ENCODE measurements at regions not wholly inside any gene's neighbourhood (a gene's known extent, or its start where the extent isn't known, plus 50 kb on each side); places are given as distances from the start of the nearest gene placed in this dataset.

DNA sequence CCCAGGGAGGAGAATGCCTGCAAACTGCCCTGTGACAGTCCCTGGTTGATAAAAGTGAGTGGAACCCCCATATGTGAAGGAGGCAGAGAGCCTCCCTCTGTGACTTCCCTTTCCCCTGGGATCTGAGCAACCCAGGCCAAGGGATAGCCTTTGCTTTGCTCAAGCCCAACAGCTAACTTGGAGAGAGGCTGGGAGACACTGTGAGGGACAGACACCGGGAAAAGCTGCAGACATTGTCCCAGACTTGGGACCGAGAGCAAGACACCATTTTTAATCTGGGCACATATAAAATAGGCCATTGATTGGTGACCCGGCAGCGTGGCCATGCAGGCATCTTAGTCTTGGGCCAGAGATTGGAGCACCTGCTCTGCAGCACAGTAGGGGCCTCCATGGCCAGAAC lies 96.1 kb upstream of the SALL3 start:
- Mint-ChIP-seq H3K27ac (no peak overlapping the region), H3K27me3 (peaks cover 7% of the 10 kb centered on the region), H3K4me1 (no peaks in the 10 kb centered on the region), H3K9me3 (ENCODE audit: low read depth) (peaks cover 24% of the 10 kb centered on the region), H3K4me3 (no peak overlapping the region), H3K36me3 (ENCODE audit: low read depth) (no peaks in the 10 kb centered on the region)
- CTCF ChIA-PET: interaction anchor here (0.6 kb wide), 1 partner anchor 8 kb away, joined by 3 read pairs; no protein-coding TSS in a partner anchor
- ATAC-seq (no peak), DNase-seq (no peak)
- intact Hi-C loops (cut with DNase I, micrococcal nuclease): no loop called here
- POLR2A ChIA-PET: no interaction called here

DNA sequence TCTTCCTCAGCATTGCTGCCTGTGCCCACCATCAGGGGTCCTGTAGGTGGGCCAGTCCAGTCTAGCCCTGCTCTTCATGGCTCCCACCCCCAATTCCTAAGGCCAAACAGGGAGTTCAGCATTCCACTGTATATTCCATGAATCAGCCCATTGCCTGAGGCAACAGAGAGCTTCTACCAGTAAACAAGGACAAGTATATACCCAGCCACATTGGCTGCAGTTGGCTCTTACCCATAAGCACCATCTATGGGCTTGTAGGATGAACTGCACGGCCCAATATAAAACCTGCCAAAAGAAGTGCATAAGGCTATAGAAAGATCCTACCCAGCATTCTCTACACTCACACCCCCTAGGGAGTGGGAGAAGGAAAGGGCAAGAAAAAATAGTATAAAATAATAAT lies 95.1 kb upstream of the SALL3 start:
- H3K4me3 Mint-ChIP-seq: no peak overlapping the region
- peaks cover 34% of the 10 kb centered on the region for H3K9me3 Mint-ChIP-seq (ENCODE audit: low read depth)
- POLR2A ChIA-PET: no interaction called here
- no peak overlapping the region for H3K27ac Mint-ChIP-seq
- H3K4me1 Mint-ChIP-seq: no peaks in the 10 kb centered on the region
- CTCF ChIA-PET: interaction anchor here (0.6 kb wide), 1 partner anchor 1689 kb away, joined by 3 read pairs; no protein-coding TSS in a partner anchor
- H3K27me3 Mint-ChIP-seq: peaks cover 5% of the 10 kb centered on the region
- peaks cover 3% of the 10 kb centered on the region for H3K36me3 Mint-ChIP-seq (ENCODE audit: low read depth)
- no peak for ATAC-seq
- intact Hi-C loops (cut with DNase I, micrococcal nuclease): no loop called here
- DNase-seq: no peak

DNA sequence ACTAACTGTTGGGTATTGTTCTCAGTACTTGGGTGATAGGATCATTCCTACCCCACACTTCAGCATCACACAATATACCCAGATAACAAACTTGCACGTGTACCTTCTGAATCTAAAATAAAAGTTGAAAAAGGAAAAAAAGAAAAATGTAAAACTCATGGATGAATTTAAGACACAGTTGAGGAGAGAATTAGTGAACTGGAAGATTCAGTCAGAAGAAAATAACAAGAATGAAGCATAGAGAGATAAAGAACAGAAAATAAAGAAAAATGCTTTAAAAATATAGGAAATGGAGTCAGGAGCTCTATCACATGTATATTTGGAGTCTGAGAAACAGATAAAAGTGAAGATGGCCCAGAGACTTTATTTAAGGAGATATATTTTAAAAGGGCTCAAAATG lies 90.4 kb upstream of the SALL3 start:
- DNase-seq: no peak
- Mint-ChIP-seq H3K4me3 (no peak overlapping the region), H3K27me3 (peaks cover 2% of the 10 kb centered on the region), H3K36me3 (ENCODE audit: low read depth) (peaks cover 3% of the 10 kb centered on the region), H3K9me3 (ENCODE audit: low read depth) (peaks cover 39% of the 10 kb centered on the region), H3K27ac (no peak overlapping the region), H3K4me1 (no peaks in the 10 kb centered on the region)
- intact Hi-C loops (cut with DNase I, micrococcal nuclease): no loop called here
- ChIA-PET POLR2A (no interaction called here), CTCF (interaction anchor here (0.6 kb wide), 1 partner anchor 133 kb away, joined by 3 read pairs; no protein-coding TSS in a partner anchor)
- ATAC-seq: no peak

DNA sequence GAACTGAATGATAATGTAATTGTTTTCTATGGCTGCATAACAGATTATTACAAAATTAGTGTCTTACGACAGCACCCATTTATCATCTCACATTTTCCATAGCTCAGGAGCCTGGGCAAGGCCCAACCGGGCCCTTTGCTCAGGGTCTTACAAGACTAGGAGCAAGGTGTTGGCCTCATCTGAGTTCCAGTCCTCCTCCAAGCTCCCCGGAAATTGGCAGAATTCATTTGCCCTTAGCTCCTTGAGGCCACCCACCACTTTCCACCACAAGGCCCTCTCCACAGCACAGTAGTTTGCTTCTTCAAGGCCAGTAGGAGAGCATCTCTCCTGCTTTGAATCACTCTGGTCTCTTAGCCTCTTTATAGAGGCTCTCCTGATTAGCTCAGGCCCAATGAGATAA lies 89.2 kb upstream of the SALL3 start:
- DNase-seq: no peak
- ATAC-seq: no peak
- ChIA-PET POLR2A (no interaction called here), CTCF (no interaction called here)
- H3K36me3 Mint-ChIP-seq (ENCODE audit: low read depth): peaks cover 3% of the 10 kb centered on the region
- intact Hi-C loops (cut with DNase I, micrococcal nuclease): no loop called here
- no peak overlapping the region for H3K27ac Mint-ChIP-seq
- no peaks in the 10 kb centered on the region for H3K27me3 Mint-ChIP-seq
- peaks cover 29% of the 10 kb centered on the region for H3K9me3 Mint-ChIP-seq (ENCODE audit: low read depth)
- H3K4me1 Mint-ChIP-seq: no peaks in the 10 kb centered on the region
- no peak overlapping the region for H3K4me3 Mint-ChIP-seq

DNA sequence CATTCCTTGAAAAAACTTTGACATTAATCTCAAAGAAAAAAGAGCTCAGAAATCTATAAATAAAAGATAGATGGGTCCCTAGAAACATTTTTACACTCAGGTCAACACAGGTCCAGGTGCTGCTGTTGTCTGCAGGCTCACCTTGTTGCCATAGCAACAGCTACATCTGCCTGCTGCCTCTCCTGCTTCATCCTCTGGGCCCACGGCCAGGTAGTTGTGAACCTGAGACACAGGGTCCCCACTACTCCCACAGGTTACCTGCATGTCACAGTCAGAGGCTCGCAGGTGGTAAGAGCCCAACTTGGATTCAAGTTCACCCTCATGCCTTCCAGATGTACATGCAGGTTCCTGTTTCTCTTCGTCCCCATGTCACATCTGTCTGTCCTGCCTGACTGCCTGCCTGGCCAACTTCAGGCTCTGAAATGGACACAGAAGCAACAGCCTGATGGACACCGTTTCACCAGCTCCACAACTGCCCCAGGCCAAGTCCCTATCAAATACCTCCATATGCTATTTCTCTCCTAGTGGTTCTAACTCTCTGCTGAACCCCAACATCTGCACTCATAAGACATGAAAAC lies 88.3 kb upstream of the SALL3 start:
- H3K4me3 Mint-ChIP-seq: no peak overlapping the region
- no peak overlapping the region for H3K27ac Mint-ChIP-seq
- H3K4me1 Mint-ChIP-seq: no peaks in the 10 kb centered on the region
- peaks cover 27% of the 10 kb centered on the region for H3K9me3 Mint-ChIP-seq (ENCODE audit: low read depth)
- DNase-seq (no peak), ATAC-seq (no peak)
- ChIA-PET POLR2A (no interaction called here), CTCF (no interaction called here)
- H3K27me3 Mint-ChIP-seq: no peaks in the 10 kb centered on the region
- intact Hi-C loops (cut with DNase I, micrococcal nuclease): no loop called here
- peaks cover 3% of the 10 kb centered on the region for H3K36me3 Mint-ChIP-seq (ENCODE audit: low read depth)

DNA sequence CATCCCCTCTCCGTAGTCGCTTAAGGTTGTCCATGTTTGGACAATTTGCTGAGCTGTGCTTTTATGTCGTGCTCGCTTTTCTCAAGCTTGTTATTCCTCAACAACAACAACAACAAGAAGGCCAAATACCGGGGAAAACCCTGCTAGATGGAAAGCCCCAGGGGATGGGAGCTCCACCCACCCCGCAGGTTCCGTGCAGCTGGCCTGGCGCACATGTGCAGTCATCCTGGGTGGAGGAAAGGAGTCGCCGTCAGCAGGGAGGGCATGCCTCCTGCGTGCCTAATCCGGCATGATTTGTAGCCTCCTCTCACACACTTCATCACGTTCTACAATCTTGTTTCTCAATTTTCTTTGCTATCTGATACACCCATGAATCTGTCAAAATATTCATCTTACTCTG lies 87.4 kb upstream of the SALL3 start:
- H3K27ac Mint-ChIP-seq: no peak overlapping the region
- intact Hi-C loops (cut with DNase I, micrococcal nuclease): no loop called here
- ATAC-seq: no peak
- ChIA-PET POLR2A (no interaction called here), CTCF (no interaction called here)
- no peaks in the 10 kb centered on the region for H3K4me1 Mint-ChIP-seq
- H3K27me3 Mint-ChIP-seq: no peaks in the 10 kb centered on the region
- H3K4me3 Mint-ChIP-seq: no peak overlapping the region
- DNase-seq: no peak
- H3K9me3 Mint-ChIP-seq (ENCODE audit: low read depth): peaks cover 19% of the 10 kb centered on the region
- H3K36me3 Mint-ChIP-seq (ENCODE audit: low read depth): peaks cover 3% of the 10 kb centered on the region

DNA sequence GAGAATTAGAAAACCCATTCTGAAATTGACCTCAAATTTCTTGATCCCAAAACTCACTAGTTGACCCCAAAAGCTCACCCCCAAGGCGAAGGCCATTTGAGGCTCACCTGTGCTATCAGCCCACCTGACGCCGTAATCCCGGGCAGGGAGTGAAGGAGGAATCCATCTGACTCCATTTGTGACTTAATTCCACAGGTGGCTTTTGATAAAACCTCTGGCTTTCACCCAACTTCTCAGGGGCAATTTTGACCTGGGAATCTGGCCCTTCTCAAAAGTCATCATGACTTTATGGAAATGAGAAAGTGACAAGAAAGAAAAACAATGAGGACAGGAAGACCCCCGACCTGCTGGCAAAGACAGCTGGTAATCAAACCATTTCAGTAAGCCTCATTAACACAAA lies 86.9 kb upstream of the SALL3 start:
- ATAC-seq (no peak), DNase-seq (no peak)
- Mint-ChIP-seq H3K27me3 (no peaks in the 10 kb centered on the region), H3K4me3 (no peak overlapping the region), H3K36me3 (ENCODE audit: low read depth) (peaks cover 3% of the 10 kb centered on the region), H3K4me1 (no peaks in the 10 kb centered on the region), H3K9me3 (ENCODE audit: low read depth) (peaks cover 16% of the 10 kb centered on the region), H3K27ac (no peak overlapping the region)
- ChIA-PET POLR2A (no interaction called here), CTCF (interaction anchor here (0.5 kb wide), 1 partner anchor 17 kb away, joined by 4 read pairs; no protein-coding TSS in a partner anchor)
- intact Hi-C loops (cut with DNase I, micrococcal nuclease): no loop called here

DNA sequence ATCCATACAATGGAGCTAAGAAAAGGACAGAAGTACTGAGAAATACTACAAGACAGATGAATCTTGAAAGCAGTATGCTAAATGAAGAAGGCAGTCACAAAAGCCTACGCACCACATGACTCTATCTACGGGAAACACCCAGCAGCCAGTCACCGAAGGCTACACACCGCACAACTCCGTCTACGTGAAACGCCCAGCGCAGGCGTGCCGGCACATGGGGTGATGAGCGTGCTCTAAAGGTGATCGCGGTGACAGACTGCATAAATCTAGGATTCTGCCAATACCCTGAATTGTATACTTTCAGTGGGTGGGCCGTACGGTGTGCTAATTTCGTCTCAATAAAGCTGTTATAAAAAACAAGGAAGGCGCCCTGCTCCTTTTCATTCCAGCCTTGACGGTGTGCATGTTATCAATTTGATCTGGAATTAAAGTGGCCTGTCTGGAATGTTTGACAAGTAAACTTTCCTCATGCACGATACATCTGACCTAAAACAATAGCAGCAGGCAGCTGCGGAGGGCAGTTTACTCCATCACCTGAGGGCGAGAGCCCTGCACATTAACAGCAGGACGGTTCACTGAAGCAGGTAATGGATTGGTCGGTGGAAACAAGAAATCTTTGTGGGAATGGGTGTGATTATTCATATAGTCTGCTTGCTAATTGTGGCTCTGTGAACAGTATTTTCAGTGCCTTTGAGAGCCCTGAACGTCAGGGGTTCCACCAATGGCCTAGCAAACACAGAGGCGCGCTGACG lies 86.2 kb upstream of the SALL3 start:
- ChIA-PET POLR2A (no interaction called here), CTCF (interaction anchor here (0.5 kb wide), 1 partner anchor 18 kb away, joined by 4 read pairs; no protein-coding TSS in a partner anchor)
- DNase-seq (no peak), ATAC-seq (no peak)
- Mint-ChIP-seq H3K4me1 (no peaks in the 10 kb centered on the region), H3K27ac (no peak overlapping the region), H3K9me3 (ENCODE audit: low read depth) (peaks cover 14% of the 10 kb centered on the region), H3K36me3 (ENCODE audit: low read depth) (peaks cover 3% of the 10 kb centered on the region), H3K4me3 (no peak overlapping the region), H3K27me3 (no peaks in the 10 kb centered on the region)
- intact Hi-C loops (cut with DNase I, micrococcal nuclease): no loop called here

DNA sequence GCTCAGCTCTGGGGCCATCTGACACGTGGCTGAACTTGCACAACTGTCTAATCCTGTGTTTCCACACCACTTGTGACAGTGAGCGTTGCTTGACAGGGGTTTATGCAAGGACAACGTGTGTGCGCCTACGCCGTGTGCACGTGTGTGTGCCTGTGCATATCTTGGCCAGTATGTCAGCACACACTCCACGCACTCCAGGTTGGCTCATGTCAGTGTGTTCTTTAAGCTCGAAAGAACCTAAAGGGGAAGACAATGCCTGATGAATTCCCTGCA lies 85.6 kb upstream of the SALL3 start:
- no peaks in the 10 kb centered on the region for H3K4me1 Mint-ChIP-seq
- peaks cover 3% of the 10 kb centered on the region for H3K36me3 Mint-ChIP-seq (ENCODE audit: low read depth)
- intact Hi-C loops (cut with DNase I, micrococcal nuclease): no loop called here
- ChIA-PET CTCF (no interaction called here), POLR2A (no interaction called here)
- ATAC-seq: no peak
- no peaks in the 10 kb centered on the region for H3K27me3 Mint-ChIP-seq
- H3K27ac Mint-ChIP-seq: no peak overlapping the region
- no peak overlapping the region for H3K4me3 Mint-ChIP-seq
- H3K9me3 Mint-ChIP-seq (ENCODE audit: low read depth): peaks cover 10% of the 10 kb centered on the region
- DNase-seq: no peak

DNA sequence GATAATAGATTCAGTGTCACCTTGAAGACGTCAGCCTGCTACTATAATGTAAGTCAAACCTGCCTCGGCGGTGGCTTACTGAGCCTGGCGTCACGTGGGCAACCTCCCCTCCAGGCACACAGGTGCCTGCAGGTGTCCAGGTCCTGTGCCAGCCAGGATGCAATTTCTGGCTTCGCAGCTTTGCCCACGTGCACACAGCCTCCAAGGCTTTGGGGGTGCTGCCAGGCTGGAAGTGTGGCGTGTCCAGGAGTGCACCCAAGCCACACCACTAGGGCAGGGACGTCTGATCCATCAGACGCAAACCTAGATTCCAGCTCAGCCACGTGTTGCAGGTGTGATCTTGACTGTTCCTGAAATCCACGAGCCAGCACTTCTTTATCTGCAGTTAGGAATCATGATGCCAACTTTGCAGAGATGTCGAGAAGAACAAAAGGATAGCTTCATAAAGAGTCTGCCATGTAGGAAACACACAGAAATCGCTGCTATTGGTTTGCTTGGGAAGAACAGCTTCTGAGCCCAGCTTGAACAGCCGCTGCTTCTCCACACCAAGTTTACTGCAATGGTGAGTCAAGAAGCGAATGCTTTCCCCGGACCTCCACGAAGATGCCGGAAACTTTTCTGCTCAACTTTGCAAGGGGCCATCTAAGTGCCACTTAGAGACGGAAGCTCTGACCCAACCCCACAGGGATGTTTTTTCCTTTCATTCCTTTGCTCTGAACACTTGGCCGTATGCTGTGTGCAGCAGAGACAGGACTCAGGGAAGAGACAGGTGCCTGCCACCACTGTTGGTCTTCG lies 84.2 kb upstream of the SALL3 start:
- no peaks in the 10 kb centered on the region for H3K4me1 Mint-ChIP-seq
- DNase-seq (no peak), ATAC-seq (no peak)
- CTCF ChIA-PET: no interaction called here
- peaks cover 3% of the 10 kb centered on the region for H3K9me3 Mint-ChIP-seq (ENCODE audit: low read depth)
- intact Hi-C loops (cut with DNase I, micrococcal nuclease): no loop called here
- no peak overlapping the region for H3K27ac Mint-ChIP-seq
- no peaks in the 10 kb centered on the region for H3K27me3 Mint-ChIP-seq
- POLR2A ChIA-PET: no interaction called here
- no peak overlapping the region for H3K4me3 Mint-ChIP-seq
- H3K36me3 Mint-ChIP-seq (ENCODE audit: low read depth): no peaks in the 10 kb centered on the region

DNA sequence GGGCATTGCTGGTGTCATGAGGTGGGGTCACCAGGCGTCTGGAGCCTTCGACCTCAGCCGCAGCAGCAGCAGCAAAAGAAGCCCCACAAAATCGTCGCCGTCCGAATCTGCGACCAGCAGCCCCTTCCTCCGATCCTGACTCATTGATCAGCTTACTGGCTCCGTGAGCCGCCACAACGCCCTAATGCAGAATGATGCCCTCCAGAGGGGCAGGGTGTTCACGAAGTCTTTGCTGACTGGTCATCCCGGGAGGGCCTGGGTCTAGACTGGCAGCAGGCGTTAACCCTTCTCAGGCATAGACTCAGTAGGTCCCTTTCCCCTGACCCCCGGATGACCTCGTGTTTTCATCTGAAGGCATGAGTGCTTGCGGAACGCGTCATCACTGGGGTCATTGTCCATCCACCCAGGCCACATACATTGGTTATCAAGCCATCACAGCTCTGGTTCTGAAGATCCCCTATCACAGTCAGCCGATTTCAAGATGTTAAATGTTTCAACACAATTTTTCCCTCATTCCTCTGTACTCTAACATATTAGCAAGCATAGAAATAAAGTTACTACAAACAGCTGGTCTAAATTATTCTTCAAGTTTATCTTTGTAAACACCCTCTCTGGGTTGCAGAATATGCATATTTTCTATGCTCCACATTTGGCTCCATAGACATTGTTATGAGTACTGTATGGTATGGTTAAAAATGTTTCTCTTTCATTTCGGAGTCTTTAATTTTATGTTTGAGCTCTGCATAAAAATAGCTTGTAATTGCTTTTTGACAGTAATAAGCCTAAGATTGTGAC lies 83.3 kb upstream of the SALL3 start:
- H3K27me3 Mint-ChIP-seq: no peaks in the 10 kb centered on the region
- CTCF ChIA-PET: interaction anchor here (0.5 to 0.7 kb wide), 3 partner anchors 21 to 164 kb away, joined by 3 read pairs; no protein-coding TSS in a partner anchor
- H3K9me3 Mint-ChIP-seq (ENCODE audit: low read depth): no peaks in the 10 kb centered on the region
- DNase-seq (no peak), ATAC-seq (no peak)
- POLR2A ChIA-PET: no interaction called here
- no peaks in the 10 kb centered on the region for H3K36me3 Mint-ChIP-seq (ENCODE audit: low read depth)
- intact Hi-C loops (cut with DNase I, micrococcal nuclease): no loop called here
- no peak overlapping the region for H3K27ac Mint-ChIP-seq
- no peak overlapping the region for H3K4me3 Mint-ChIP-seq
- no peaks in the 10 kb centered on the region for H3K4me1 Mint-ChIP-seq
